ENCODE measurements at regions not wholly inside any gene's neighbourhood (a gene's known extent, or its start where the extent isn't known, plus 50 kb on each side); places are given as distances from the start of the nearest gene placed in this dataset.

DNA sequence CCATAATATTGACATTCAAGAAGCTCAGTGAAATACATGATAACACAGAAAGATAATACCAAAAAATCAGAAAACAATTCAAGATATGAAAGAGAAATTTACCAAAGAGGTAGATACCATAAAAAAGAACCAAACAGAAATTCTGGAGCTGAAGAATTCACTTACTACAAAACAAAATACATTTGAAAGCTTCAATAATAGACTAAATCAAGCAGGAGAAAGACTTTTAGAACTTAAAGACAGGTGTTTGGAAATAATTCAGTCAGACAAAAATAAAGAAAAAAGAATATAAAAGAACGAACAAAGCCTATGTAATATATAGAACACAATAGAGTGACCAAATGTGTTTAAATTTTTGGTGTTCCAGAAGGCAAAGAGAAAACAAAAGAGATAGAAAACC, 158.7 kb downstream of the MOBP start:
- TF ChIP-seq, protein P1, sequence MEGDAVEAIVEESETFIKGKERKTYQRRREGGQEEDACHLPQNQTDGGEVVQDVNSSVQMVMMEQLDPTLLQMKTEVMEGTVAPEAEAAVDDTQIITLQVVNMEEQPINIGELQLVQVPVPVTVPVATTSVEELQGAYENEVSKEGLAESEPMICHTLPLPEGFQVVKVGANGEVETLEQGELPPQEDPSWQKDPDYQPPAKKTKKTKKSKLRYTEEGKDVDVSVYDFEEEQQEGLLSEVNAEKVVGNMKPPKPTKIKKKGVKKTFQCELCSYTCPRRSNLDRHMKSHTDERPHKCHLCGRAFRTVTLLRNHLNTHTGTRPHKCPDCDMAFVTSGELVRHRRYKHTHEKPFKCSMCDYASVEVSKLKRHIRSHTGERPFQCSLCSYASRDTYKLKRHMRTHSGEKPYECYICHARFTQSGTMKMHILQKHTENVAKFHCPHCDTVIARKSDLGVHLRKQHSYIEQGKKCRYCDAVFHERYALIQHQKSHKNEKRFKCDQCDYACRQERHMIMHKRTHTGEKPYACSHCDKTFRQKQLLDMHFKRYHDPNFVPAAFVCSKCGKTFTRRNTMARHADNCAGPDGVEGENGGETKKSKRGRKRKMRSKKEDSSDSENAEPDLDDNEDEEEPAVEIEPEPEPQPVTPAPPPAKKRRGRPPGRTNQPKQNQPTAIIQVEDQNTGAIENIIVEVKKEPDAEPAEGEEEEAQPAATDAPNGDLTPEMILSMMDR (IDR thresholded peaks at IDR 0.05), result no peak
- no peak for TF ChIP-seq POLR2A (IDR thresholded peaks at IDR 0.05)
